GM18511 (cell line): ENCODE measurements at regions not wholly inside any gene's neighbourhood (a gene's known extent, or its start where the extent isn't known, plus 50 kb on each side); places are given as distances from the start of the nearest gene placed in this dataset.

ENCODE experiments used
- ATAC-seq: cut with Tn5 transposase; IDR thresholded peaks from one replicate; pipeline ENCODE4 v1.9.1; 2021; ENCODE audit warnings: mild to moderate bottlenecking, moderate library complexity; ENCODE audit not compliant: unreplicated experiment

DNA sequence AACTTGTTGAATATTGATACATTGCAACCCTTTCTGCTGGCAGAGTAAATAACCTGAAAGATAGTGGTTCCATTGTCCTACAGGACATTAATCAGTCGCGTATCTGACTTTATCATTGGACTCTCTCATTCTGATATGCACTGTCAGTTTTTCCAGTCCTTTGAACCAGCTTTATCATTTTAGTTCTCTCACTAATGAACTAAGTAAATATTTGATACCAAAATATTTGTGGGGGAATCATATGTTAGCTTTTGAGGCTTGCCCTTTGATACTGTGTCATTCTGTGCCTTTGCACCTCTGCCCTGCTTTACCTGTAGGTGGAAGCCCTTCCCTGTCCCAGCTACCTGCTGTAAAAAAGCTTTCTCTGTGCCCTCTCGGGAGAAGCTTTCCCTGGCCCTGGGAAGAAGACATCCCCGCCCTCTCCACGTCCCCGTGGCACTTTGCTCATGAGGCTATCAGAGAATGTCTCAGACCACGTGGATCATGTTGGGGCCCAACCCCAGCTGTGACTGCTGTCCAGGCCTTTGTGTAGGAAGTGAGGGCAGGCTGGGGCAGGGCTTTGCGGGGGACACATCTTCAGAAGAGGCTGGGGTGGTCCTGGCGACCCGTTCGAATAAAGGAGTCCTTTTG is 117.8 kb upstream of the NXT1 start:
- no peak for ATAC-seq

DNA sequence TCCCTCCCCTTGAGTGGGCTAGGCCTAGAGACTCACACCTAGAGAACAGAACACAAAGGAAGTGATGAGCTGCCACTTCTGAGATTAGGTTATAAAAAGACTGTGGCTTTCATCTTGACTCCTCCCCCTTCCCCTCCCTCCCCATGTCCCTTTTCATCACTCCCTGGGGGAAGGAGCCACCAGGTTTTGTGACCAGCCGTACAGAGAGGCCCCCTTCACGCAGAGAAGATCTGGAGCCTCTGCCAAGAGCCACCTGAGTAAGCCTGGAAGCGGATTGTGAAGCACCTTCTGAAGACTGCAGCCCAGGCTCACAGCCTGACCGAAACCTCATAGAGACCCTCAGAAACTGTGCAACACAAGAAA is 118.4 kb upstream of the NXT1 start:
- ATAC-seq: no peak

DNA sequence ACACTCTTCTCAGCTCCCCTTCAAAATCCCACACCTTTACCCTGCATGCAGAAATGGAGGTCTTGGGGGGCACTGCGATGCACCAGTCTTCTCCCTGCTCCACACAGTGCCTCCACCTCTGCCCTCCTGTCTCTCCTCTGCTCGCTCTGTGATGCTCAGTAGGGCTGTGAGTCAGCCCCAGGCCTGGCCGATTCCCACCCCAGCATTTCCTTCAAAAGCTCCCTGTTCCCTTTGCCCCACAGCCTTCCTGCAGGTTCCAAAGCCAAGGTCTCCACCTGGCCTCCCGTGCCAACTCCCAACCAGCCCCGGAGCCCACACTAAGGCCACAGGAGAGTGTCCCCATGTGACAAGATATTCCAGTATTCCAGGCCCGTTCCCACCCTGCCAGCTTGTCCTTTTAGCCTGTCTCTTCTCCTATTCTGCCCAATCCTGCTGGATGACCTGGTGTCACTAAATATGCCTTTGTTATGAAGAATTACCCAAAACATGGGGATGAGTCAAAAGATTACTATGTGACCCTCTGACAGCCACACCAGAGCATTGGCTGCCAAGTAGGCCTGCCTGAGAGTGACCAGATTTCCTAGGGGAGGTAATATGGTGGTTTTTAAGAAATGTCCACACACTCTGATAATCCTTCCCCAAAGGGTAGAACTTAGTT is 118.9 kb upstream of the NXT1 start:
- no peak for ATAC-seq

DNA sequence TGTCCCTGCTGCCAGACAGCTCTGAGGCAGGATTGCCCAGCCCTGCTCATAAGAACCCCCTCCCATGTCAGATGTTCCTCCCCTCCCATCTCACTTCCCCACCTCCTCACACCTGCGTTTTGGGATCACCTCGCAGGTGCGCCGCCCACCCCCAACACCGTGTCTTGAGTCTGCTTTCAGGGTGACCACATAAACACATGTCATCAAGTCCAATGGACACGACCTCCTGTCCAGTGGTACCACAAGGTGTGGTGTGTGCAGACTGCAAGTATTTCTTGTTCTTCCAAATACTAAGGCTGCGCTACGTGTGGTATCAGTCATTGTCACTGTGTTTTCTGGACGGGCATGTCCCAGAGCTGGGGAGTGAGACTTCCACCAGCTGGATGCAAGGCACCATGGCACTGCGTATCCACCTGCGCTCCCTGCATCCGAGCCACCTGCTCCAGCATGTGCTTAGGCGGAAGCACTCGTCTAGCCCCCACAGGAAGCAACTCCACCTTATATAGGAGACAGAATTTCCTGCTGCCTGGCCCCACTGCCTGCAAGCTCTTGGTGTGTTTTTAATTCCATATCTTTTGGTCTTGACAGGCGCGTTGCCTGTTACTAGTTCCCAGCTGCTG is 119.7 kb upstream of the NXT1 start:
- no peak for ATAC-seq

DNA sequence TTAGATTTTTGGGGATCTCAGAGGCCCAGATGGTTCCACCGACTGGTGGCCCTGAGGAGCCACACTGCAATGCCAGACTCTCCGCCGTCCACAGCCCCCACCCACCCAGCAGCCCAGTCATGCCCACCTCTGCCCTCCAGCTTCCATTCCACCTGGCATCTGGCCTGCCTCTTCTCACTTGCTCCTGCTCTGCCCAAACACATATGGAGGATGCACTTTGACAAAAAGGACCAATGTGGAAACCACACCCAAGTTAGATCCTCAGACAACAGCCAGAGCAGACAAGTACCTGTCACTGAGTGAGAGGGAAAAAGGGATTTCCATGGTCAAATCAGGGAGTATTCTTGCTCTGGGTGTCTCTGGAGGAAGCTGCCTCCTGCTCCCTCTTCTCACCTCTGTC is 120.6 kb upstream of the NXT1 start:
- no peak for ATAC-seq

DNA sequence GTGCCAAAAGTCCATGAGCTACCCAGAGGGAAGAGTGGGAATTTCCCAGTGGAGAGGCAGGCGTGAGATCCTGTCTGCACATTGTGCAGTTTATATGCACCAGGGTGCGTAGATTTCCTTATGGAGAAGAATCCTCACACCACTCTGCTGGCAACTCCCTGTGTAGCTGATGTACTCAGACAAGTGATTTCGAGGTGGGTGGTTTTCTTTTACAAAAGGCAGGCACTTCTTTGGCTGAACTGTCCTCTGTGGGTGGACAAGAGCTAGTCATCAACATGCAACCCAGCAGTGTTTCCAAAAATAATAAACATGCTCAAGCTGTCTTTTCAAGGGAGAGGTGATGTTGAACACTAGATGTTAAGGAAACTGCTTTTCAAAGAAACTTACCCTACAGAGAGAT is 121.7 kb upstream of the NXT1 start:
- ATAC-seq: no peak

DNA sequence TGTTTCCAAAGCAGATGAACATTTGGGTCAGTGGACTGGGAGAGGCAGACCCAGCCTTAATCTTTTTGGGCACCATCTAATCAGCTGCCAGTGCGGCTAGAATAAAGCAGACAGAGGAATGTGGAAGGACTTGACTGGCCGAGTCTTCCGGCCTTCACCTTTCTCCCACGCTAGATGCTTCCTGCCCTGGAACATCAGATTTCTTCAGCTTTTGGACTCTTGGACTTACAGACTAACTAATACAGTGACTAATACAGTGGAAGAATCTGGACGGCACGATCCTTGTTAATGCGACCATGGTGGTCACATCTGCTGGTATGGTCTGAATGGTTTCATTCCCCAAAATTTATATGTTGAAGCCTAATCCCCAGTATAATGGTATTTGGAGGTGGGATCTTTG is 122.6 kb upstream of the NXT1 start:
- no peak for ATAC-seq

DNA sequence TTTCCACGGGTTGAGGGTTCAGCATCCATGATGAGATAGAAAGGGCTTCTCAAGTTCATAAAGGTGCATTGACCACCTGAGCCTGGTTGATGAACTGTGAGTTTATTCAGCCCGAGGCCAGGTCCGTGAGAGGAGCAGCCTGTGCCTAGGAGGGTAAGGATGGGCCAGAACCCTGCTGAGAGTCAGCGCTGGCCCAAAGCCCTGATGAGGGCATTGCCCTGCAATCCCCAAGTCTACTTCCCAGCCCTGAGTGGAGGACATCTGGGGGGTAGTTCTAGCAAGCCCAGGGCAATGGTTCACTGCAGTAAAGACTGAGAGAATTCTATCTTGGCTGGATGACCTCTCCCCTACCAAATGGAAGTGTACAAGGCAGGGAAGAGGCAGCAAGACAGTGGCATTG is 123.3 kb upstream of the NXT1 start:
- ATAC-seq: no peak

DNA sequence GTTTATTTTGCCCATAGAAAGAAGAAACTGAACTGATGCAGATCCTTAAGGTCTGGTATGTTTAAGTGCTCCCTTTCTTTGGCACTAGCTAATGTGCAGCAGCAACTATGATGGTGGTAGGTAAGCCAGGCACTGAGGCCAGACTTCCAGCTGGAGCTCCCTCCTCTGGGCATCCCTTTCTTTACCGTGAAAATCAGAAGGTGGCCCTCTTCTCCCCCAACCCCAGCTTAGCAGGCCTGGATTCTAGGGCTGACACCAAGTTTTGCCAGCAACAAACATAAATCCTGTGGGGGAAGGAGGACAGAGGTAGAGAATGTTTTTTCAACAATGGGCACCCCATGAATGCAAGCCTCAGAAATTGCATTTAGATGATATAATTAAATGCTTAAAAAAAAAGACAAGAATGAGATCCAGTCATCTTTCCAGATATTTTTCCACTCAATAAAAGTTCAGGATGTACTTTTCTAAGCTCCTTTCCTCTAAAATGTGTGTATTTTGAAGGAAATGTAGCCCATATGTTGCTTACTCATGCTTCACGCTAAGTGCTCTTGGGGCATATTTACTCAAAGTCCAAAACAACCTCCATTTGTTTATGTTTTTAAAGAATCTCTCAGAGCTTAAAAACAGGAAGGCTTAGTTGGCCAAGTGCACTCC is 123.9 kb upstream of the NXT1 start:
- no peak for ATAC-seq

DNA sequence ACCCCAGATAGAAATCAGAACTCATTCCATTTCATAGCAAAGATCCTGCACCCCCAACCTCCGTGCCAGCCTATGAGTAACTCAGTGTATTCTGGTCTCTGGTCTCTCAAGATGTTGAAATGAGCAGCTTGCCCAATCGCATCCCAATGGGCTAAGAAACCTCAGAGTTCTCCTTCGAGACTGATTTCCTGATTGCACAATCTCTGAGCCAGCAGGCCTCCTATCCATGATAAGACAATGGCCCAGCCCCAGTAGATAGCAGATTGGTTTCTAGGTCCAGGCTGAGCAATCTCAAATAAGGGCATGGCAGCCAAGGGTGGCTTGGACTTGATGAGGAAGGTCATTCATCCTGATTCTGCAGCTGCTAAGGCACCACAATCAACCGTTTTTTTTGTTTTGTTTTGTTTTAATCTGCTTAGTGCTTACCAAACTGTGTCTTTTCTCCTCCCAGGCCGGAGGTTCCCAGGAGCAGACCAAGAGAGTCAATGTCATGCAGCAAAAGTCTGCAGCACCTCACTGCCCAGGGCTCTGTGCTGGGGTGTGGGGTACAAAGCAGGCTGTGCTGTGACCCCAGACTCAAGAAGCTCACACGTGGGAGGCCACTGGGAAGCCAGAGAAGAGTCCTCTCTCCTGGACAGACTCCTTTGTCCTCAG is 125.1 kb upstream of the NXT1 start:
- ATAC-seq: no peak

DNA sequence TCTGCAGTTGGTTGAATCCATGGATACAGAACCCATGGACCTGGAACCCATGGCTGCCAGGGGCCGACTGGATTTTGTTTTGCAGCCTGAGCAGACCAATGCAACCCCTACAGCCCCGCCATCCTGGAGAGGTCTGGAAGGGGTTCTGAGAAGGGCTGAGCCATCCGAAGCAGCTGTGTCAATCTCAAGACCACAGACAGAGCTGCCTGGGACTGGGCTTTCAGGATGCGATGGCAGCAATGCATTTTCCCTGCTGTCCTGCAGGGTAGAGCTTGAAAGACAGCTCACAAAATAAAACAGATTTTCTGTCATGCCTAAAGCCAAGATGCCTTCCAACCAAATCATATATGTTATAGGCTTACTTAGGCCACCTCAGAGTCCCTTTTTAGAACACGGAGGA is 125.8 kb upstream of the NXT1 start:
- ATAC-seq: no peak

DNA sequence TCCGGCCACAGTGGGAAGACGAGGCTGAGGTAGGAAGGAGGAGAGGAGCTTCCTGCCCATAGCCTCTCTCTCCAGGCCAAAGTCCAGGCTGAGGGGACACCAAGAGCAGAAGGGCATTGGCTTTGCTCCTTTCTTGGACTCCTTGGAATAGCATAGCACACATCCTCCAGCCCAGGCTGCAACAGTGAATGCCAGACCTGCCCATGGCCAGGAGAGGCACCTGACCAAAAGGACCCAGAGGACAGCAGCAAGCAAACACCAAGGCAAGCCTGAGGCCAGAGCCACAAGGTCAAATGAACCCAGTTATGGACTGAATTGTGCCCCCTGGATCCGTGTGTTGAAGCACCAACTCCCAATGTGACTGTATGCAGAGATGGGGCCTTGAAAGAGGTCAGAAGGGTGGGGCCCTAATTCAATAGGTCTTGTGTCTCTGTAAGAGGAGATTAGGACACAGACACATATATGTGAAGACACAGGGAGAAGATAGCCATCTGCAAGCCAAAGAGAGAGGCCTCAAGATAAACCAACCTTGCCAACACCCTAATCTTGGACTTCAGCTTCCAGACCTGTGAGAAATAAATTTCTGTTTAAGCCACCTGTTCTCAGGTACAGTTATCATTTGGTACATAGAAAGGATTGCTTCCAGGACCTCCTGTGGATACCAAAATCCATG is 126.5 kb upstream of the NXT1 start:
- ATAC-seq: no peak

DNA sequence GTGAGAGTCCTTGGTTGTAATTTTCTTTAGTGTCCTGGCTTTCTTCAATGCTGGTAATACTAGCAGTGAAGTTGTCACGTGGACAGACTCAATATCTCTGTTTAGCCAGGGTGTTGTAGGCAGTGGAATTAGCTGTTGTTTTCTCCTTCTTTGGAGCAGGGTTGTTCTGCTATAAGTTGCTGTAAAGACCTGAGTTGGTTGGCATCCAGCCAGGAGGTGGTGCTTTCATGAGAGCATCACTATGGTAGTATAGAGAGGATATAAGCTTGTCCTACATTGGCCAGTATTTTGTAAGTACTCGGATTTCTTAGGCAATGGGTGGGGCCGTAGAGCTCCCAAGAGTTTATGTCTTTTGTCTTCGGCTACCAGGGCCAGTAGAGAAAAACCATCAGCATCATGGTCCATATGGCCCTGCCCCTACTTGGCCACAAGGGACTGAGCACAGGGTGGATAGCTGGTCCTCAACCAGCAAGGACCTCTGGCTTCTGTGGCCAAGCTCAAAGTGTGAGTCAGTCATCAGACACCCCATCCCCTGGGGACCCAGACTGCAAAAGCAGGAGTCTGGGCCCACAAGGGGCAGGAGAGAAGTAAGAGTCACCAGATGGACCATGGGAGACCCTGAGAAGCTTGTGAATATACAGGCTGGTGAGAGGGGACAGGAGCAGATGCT is 127.9 kb upstream of the NXT1 start:
- no peak for ATAC-seq

DNA sequence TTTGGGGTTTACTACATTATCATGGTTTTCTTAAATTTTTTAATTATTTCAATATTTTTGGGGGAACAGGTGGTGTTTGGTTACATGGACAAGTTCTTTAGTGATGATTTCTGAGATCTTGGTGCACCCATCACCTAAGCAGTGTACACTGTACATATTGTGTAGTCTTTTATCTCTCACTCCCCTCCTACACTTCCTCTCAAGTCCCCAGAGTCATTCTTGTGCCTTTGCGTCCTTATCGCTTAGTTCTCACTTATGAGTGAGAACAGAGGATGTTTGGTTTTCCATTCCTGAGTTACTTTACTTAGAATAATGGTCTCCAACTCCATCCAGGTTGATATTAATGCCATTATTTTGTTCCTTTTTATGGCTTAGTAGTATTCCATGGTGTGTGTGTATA is 130.9 kb upstream of the CD93 start:
- ATAC-seq: no peak

DNA sequence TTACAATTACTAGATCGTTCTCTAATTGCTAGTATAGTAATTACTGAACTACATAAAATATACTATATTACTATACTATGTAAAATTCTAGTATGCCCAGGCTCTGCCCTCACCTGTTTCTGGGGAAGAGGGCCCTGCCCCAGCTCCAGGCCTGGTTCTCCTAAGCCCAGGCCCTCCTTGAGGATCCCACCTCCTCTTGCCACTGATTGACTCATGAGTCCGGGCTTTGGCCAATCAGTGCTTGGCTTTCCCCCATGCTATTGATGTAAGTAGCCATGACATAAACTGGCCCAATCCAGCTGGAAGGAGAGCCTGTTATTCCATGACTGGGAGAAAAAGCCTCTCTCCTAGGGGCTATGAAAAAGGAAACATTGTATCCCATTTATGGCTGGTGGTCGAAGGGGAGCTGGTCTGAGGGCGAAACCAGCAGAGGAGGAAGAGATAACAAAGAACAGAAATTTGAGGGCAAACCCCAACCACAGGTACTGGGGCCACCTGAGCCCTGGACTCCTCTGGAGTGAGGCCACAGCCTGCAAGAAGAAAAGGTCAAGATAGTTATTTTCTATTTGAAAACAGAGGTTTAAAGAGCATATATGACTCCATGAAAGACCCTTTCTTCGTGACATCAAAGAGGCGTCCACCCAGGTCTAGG is 129.3 kb upstream of the CD93 start:
- ATAC-seq: no peak

DNA sequence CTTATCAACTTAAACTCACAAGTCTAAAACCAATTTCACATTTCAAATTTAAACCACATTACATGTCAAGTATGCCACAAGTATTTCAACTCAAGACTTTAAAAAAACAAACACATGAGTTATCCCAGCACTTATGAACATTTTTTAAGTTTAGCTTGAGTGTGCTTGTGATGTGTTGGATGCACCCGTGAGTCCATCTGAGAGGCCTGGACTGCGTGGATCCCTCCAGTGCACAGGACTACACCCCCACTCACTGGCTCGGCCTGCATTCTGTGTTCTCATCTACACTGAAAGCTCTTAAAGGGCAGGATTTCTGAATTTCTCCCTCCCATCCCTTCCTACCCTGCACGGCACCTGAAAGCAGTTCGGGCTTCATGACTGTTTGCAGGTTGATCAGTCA is 128.8 kb upstream of the CD93 start:
- ATAC-seq: no peak

DNA sequence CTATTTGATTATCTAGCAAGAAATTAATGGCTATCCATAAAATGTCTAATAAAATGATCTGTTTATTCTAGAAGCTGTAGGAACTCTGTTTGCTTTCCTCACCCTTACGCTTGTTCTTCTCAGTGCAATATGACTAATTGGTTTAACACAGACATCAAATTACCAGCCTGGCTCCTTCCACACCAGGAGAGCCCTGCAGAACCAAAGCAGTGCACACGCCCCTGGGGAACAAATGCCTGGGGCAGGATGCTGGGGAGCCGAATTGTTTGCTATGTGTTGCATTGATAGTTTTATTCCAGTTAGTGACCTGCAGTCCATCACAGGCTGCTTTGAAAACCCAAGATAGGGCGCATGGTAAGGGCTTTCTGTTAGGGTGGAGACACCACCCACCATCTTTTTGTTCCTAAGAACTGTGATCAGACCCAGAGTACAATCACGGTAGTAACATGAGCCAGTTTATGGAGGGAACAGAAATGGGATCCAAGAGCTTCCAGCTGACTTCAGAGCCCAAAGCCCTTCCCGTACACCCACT is 126.4 kb upstream of the CD93 start:
- ATAC-seq: no peak

DNA sequence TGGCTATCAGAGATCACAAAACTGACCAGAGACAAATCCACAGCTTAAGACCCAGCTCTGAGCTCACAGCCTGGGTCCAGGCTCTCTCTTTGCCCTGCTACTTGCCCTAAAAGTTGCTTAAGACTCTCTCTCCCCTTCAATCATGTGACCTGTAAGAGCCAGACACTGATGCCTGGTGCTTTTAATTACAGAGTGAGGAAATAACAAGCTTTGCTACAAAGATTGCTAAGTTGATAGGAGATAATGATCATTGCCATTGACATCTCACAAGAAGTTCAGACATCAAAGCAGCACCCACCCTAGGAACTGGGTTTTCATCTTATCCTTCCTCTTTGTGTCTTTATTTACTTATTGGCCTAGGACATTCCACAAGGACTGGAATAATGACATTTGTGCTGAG is 125.9 kb upstream of the CD93 start:
- no peak for ATAC-seq

DNA sequence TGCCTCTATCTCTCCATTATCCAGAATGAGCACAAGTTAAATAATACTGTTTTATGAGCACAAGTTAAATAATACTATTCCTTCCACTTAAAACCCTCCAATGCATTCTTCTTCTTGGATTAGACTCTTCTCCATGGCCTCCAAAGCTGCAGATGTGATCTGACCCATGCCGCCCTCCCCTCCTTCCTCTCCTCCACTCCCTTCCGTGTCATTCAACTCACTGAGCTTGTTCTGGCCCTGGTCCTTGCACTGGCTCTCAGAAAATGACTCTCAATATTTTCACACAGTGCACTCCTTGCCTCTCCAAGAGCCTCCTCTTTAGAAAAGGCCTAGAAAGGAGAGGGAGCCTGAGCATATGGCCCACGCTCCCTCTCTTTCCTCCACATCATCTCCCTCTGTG is 125.0 kb upstream of the CD93 start:
- no peak for ATAC-seq
